DMS53 treated with DMSO at 0.1 percent for 48 hours (cell line): ENCODE measurements at regions not wholly inside any gene's neighbourhood (a gene's known extent, or its start where the extent isn't known, plus 50 kb on each side); places are given as distances from the start of the nearest gene placed in this dataset.

Source experiments
- DNase-seq: peaks from one replicate; lab custom pipeline; 2025; ENCODE audit not compliant: unreplicated experiment; lab: John Stamatoyannopoulos, UW

GRCh38 chr1:199667089-199667488 lies 360.4 kb upstream of the NR5A2 start:
- peak; percentile 99 for DNase-seq

- no peak for DNase-seq
Observed at GRCh38 chr1:199669916-199670315, 357.6 kb upstream of the NR5A2 start.

- no peak for DNase-seq
Observed at GRCh38 chr1:199671684-199672083, 355.8 kb upstream of the NR5A2 start.

- DNase-seq: no peak
Observed at GRCh38 chr1:199675937-199676336, 351.6 kb upstream of the NR5A2 start.

GRCh38 chr1:199678771-199679170 lies 348.7 kb upstream of the NR5A2 start:
- no peak for DNase-seq

GRCh38 chr1:199682081-199682480 lies 345.4 kb upstream of the NR5A2 start:
- DNase-seq: no peak

- DNase-seq: peak; percentile 83
Observed at GRCh38 chr1:199684686-199685273, 342.7 kb upstream of the NR5A2 start.

- DNase-seq: peak; percentile 10
Observed at GRCh38 chr1:199685369-199685768, 342.1 kb upstream of the NR5A2 start.

- no peak for DNase-seq
Observed at GRCh38 chr1:199687321-199687720, 340.2 kb upstream of the NR5A2 start.

GRCh38 chr1:199688133-199688676 lies 339.3 kb upstream of the NR5A2 start:
- DNase-seq: no peak

GRCh38 chr1:199688774-199689173 lies 338.7 kb upstream of the NR5A2 start:
- DNase-seq: no peak

GRCh38 chr1:199690496-199690895 lies 337.0 kb upstream of the NR5A2 start:
- DNase-seq: no peak

- peak; percentile 77 for DNase-seq
Observed at GRCh38 chr1:199691540-199691939, 336.0 kb upstream of the NR5A2 start.

GRCh38 chr1:199693724-199694123 lies 333.8 kb upstream of the NR5A2 start:
- DNase-seq: no peak

- no peak for DNase-seq
Observed at GRCh38 chr1:199696225-199696624, 331.3 kb upstream of the NR5A2 start.

- no peak for DNase-seq
Observed at GRCh38 chr1:199698222-199698621, 329.3 kb upstream of the NR5A2 start.

GRCh38 chr1:199700551-199700950 lies 327.0 kb upstream of the NR5A2 start:
- no peak for DNase-seq

GRCh38 chr1:199701726-199702125 lies 325.8 kb upstream of the NR5A2 start:
- no peak for DNase-seq

- DNase-seq: no peak
Observed at GRCh38 chr1:199704231-199704630, 323.3 kb upstream of the NR5A2 start.

GRCh38 chr1:199705825-199706224 lies 321.7 kb upstream of the NR5A2 start:
- no peak for DNase-seq

GRCh38 chr1:199706826-199707606 lies 320.5 kb upstream of the NR5A2 start:
- no peak for DNase-seq

- no peak for DNase-seq
Observed at GRCh38 chr1:199710974-199711373, 316.5 kb upstream of the NR5A2 start.
